Fibroblast of lung (primary cell): ENCODE measurements at regions not wholly inside any gene's neighbourhood (a gene's known extent, or its start where the extent isn't known, plus 50 kb on each side); places are given as distances from the start of the nearest gene placed in this dataset.

Source experiments
- EZH2 ChIP-seq: IDR thresholded peaks from 2 replicates; pipeline ENCODE4 v1.5.1; 2012; ENCODE audit warnings: low read length, control low read depth, mild to moderate bottlenecking; ENCODE audit errors: missing control alignments
- TF ChIP-seq, protein P1 (sequence below), 2 donors: IDR thresholded peaks in 1 of 2; conservative IDR thresholded peaks in 1 of 2; 1 replicate in 1 of 2; 2 replicates in 1 of 2; pipeline ENCODE4 v1.5.1; 2011 to 2012; ENCODE audit warnings: low read length in 2 of 2, control low read depth in 1 of 2, inconsistent platforms in 1 of 2, low read depth in 1 of 2, mild to moderate bottlenecking in 1 of 2

GRCh38 chr7:137081321-137082093, 213.1 kb downstream of the CHRM2 start:
- TF ChIP-seq EZH2 = no peak
- TF ChIP-seq, protein P1, sequence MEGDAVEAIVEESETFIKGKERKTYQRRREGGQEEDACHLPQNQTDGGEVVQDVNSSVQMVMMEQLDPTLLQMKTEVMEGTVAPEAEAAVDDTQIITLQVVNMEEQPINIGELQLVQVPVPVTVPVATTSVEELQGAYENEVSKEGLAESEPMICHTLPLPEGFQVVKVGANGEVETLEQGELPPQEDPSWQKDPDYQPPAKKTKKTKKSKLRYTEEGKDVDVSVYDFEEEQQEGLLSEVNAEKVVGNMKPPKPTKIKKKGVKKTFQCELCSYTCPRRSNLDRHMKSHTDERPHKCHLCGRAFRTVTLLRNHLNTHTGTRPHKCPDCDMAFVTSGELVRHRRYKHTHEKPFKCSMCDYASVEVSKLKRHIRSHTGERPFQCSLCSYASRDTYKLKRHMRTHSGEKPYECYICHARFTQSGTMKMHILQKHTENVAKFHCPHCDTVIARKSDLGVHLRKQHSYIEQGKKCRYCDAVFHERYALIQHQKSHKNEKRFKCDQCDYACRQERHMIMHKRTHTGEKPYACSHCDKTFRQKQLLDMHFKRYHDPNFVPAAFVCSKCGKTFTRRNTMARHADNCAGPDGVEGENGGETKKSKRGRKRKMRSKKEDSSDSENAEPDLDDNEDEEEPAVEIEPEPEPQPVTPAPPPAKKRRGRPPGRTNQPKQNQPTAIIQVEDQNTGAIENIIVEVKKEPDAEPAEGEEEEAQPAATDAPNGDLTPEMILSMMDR (conservative IDR thresholded peaks at IDR 0.05 in 1 of 2, IDR thresholded peaks at IDR 0.05 in 1 of 2; ENCODE audit: low read depth in 1 of 2, low read length in 2 of 2) = no peak
